ENCODE measurements at regions not wholly inside any gene's neighbourhood (a gene's known extent, or its start where the extent isn't known, plus 50 kb on each side); places are given as distances from the start of the nearest gene placed in this dataset.

DNA sequence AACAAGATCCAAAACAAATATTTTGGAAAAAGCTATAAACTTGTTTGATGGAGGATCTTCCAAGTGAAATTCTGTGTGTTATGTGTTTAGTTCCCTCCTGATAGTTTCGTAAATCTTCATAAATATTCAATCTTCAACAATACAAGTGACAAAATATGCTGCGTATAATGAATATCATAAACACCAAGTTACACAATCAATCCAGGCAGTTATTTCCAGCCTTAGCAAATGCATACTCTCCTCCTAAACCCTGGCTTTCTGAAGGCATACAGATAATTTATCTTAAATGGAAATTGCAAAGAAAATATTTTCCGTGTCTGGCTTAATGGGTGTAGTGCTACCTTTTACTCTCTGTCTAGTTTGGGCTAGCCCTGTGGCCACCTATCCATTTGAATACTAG lies 864.9 kb upstream of the ZWINT start:
- in situ Hi-C loops (cut with MboI; ENCODE audit: low sequenced_read_pairs): no loop called here

DNA sequence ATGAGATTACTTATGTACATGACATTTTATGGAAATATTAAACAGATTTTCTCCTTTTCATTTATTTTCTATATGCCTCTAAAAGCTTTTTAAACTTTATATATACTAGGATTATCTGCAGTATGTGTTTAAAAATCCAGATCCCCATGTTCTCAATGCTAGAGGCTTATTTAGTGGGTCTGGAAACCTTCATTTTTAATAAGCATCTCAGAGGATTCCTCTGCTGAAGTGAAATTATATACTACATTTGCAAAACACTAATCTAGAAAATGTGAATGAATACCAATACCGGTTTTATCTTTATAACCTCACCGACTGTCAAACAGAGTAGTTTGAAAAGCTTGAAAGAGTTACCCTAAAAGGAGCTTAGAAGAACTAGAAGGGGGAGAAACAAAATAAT lies 863.8 kb upstream of the ZWINT start:
- in situ Hi-C loops (cut with MboI; ENCODE audit: low sequenced_read_pairs): no loop called here

DNA sequence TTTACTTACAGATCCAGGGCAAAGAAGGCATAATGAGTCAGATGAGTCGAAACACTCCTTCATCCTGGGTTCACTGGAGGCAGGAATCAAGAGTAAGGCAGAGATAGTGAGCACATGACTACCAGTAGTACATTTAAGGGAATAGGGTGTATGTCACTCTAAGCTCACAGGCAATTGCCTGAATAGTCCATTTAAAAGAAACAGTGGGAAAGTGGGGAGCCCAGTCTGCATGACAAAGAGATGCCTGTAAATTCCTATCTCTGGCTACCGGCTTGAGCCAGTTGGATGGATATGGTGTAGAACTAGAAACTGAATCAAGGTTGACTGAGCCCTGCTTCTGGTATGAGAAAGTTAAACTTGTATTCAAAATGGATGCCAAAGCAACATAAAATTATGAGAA lies 861.5 kb upstream of the ZWINT start:
- in situ Hi-C loops (cut with MboI; ENCODE audit: low sequenced_read_pairs): no loop called here

DNA sequence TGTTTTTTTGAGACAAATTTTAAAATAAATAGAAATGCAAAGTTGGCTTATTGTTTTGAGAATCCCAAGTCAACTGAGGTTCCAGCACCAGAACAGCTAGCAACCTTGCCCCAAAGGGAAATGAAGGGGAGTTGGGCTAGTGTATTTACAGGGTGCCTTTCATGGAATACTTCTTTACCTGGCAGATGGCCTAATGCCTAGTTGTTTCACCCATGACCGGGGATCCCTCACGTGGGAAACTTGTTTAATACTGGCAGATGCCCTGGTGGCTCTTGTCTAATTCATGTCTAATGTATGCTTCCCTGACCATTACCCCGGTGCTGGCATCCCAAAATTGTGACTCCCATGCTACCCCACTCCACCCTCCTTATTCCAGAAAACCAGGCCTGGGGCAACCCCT lies 861.1 kb upstream of the ZWINT start:
- in situ Hi-C loops (cut with MboI; ENCODE audit: low sequenced_read_pairs): no loop called here

DNA sequence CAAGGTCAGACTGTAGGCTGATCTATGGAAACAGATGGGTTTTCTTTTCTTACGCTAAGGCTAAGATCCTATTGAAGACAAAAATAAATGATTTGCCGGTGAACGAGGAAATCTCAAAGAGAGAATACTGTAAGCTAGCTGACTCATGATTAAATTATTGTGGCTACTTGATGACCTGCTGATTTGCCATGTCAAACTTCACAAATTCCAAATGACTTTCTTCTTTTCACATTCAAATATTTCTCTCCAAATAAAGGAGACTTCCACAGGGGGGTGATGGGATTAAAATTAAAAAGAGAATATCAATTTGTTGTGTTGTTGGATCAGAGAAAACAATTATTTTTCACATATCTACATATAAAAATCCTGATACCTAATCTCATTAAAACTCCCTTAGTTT lies 860.6 kb upstream of the ZWINT start:
- in situ Hi-C loops (cut with MboI; ENCODE audit: low sequenced_read_pairs): no loop called here

DNA sequence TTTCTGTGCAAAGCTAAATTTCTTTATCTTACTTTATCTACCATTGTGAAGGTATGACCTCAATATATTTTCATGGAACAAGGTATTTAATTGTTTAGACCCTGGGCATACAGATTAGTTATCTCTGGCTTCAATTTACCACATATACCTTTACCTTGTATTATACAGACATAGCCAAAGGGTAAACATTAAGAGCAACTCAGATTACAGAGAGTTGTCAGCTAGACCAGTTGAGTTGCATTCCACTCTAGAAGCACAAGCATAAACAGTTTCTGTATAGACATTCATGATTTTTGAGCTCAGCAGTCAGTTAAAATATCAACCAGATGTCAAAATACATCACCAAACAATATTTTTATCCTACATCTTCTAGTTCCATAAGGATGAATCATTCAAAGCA lies 857.3 kb upstream of the ZWINT start:
- in situ Hi-C loops (cut with MboI; ENCODE audit: low sequenced_read_pairs): no loop called here

DNA sequence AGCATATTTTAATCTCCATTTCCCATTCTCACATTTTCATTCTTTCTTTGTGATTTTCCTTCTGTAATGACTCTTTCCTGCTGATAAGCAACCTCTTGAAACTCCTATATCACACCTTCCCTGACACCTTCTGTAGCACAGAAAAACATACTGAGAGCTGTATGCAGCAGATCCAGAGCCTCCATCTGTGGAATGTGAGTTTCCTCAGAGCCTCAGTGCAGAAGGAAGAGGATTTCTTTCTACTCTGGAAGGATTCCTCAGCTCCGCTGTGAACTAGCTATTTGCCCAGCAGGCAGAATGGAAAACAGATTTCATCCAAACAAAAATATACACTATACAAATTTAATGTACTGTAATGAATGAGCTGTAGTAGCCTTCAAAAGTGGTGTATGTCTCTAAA lies 841.3 kb upstream of the ZWINT start:
- in situ Hi-C loops (cut with MboI; ENCODE audit: low sequenced_read_pairs): no loop called here

DNA sequence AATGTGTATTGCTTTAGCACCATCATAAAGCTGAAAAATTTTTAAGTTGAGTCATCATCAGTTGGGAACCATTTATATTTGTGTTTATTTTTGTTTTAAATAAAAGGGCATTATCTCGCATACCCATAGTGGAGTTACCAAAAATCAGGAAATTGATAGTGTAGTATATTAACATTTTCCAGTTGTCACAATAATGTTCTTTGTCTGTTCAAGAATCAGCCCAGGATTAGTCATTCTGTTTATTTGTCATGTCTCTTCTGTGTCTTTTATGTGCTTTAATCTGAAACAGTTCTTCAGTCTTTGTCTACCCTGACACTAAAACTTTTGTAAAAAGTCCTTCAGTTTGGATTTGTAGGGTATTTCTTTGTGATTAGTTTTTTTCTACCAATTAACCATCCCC lies 827.8 kb upstream of the ZWINT start:
- in situ Hi-C loops (cut with MboI; ENCODE audit: low sequenced_read_pairs): no loop called here

DNA sequence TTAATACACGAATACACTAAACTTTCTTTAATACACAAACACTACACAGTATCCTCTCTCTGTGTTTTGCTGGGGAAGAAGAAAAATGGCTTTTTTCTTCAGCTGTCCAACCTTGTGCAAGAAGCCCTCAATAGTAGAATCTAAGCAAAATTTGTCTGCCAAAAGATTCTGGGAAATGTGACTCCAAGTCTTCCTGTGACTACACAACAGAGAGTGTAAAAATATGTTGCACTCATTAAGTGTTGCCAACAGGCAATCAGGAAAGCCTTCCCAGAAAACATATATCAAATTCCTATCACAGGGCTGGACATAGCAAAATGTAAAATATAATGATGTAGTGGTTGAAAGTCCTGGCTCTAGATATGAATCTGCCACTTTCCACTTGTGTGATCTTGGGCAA lies 825.1 kb upstream of the ZWINT start:
- in situ Hi-C loops (cut with MboI; ENCODE audit: low sequenced_read_pairs): no loop called here

DNA sequence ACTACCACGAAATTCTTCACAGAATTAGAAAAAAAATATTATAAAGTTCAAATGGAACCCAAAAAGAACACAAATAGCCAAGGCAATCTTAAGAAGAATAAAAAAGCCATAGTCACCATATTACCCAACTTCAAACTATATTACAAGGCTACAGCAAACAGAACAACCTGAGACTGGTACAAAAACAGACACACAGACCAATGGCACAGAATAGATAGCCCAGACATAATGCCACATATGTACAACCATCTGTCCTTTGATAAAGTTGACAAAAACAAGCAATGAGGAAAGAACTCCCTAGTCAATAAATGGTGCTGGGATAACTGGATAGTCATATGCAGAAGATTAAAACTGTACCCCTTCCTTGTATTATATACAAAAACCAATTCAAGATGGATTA lies 808.5 kb upstream of the ZWINT start:
- in situ Hi-C loops (cut with MboI; ENCODE audit: low sequenced_read_pairs): no loop called here

DNA sequence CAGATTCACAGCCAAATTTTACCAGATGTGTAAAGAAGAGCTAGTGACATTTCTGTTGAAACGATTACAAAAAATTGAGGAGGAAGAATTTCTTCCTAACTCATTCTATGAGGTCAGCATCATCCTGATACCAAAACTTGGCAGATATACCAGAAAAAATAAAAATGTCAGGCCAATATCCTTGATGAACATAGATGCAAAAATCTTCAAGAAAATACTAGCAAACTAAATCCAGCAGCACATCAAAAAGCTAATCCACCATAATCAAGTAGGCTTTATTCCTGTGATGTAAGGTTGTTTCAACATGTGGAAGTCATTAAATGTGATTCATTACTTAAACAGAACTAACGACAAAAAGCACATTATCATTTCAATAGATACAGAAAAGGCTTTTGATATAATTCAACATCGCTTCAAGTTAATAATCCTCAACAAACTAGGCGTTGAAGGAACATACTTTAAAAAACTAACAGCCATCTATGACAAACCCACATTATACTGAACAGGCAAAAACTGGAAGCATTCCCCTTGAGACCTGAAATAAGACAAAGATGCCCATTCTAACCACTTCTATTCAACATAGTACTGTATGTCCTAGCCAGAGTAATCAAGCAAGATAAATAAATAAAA lies 807.7 kb upstream of the ZWINT start:
- in situ Hi-C loops (cut with MboI; ENCODE audit: low sequenced_read_pairs): no loop called here

DNA sequence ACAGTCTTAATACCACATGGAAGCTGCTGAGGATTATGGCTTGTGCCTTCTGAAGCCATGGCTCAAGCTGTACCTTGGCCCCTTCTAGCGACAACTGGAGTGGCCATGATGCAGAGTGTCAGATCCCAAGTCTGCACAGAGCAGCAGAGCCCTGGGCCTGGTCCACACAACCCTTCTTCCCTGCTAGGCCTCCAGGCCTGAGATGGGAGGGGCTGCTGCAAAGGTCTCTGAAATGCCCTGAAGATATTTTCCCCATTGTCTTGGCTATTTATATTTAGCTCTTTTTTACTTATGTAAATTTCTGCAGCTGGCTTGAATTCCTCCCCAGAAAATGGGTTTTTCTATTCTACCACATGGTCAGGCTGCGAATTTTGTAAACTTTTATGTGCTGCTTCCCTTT lies 804.6 kb upstream of the ZWINT start:
- in situ Hi-C loops (cut with MboI; ENCODE audit: low sequenced_read_pairs): no loop called here

DNA sequence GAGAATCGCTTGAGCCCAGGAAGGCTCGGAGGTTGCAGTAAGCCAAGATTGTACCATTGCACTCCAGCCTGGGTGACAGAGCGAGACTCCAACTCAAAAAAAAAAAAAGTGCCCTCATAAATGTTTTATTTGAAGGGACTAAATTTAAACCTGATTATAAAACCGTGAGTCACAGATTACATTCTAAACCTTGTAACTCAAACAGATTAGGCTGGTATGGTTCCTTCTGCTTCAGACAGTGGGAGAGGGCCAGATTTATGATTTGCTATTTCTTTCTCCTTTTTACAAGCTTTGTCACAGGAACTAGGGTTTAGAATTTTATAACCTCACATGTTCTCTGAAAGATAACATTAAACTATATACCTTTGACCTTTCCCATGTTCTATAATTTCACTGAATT lies 801.2 kb upstream of the ZWINT start:
- in situ Hi-C loops (cut with MboI; ENCODE audit: low sequenced_read_pairs): no loop called here

DNA sequence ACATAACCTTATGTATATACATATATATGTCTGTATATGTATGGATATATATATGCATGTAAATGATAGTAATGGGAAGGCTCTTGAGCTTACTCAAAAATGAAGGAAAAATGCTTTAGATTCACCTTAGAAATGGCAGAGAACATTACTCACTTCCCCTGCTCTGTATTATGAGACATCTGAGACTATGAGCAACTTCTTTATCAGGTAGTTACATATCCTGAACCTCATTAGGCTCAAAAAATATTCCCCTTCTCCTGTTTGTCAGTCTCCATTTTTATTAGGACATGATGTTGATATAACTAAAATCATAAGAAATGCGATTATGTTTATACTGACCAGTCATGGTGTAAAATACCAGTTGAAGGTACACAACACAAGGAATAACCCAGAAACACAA lies 800.1 kb upstream of the ZWINT start:
- in situ Hi-C loops (cut with MboI; ENCODE audit: low sequenced_read_pairs): no loop called here

DNA sequence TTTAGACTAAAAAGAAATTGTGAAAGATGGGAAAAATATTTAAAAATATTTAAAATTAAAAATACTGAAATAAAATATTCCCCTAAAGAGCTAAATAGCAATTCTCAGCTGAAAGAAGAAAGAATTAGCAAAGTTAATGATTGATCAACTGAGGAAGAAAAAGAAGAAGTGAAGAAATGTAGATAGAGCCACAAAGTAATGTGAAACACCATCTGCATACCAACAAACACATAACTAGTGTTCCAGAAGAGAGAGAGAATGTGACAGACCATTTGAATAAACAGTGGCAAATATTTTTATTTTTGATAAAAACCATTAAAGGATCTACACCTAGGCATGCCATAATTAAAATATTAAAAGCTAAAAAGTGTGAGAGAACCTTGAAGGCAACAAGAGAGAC lies 784.5 kb upstream of the ZWINT start:
- in situ Hi-C loops (cut with MboI; ENCODE audit: low sequenced_read_pairs): no loop called here

DNA sequence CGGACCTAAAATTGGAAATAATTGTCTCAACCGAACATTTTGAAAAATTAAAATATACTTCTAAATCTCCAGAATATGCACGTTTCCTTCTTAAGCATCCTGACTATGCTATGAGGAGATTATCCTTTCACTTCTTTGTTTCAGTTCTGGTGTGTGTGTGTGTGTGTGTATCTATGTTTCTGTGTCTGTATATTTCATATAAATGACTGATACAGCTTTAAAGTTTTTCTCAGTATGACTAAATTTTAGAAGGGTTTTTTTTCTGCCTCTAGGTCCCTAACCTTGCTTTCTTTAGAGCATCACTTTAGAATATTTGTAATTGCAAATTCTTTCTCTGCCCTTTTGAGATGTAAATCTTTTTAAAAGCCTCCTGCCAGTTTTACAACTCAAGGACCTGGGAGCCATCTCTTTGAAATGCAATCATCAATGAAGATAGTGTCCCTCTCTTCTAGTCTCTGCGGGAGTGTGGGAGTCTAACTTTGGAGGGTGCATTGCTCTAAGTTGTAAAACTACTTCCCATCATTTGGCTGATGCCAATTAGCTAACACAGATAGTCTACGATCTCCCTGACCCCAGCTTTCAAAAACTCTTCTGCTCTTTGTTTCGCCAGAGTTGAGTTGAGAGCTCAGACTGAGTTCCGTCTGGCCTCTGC lies 782.0 kb upstream of the ZWINT start:
- in situ Hi-C loops (cut with MboI; ENCODE audit: low sequenced_read_pairs): no loop called here

DNA sequence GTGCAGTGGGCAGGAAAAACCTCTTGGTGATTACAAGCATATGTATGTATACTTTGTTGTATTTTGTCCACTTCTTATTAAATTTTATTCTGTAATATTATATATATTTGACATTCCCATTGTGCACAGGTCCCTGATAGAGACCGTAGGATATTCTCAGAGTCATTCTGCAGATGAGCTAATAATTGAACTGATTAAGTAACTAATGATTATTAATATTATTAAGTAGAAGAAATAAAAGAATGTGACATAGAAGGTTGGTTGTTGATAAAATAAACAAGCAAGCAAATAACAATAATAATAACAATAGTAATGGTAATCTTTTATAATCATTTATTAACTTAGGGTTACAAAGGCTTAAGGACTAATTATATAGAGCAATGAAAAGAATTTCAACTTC lies 780.6 kb upstream of the ZWINT start:
- in situ Hi-C loops (cut with MboI; ENCODE audit: low sequenced_read_pairs): no loop called here

DNA sequence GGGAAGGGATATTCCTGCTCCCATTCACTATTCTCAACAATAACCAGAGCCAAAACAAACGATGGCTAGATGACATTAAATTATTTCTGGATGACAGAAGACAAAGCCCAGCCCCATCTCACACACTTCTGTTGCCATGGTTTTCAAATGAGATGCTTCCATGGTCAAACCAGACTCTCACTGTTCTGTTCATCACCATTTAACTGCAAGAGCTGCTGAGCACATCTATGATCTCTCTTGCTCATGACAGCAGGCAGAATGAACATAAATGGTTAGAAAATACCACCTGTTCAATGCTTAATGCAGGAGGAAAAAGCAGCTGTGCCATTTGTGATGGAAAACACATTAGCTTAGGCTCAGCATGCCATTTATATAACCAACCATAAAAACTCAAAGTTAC lies 758.6 kb upstream of the ZWINT start:
- in situ Hi-C loops (cut with MboI; ENCODE audit: low sequenced_read_pairs): no loop called here

DNA sequence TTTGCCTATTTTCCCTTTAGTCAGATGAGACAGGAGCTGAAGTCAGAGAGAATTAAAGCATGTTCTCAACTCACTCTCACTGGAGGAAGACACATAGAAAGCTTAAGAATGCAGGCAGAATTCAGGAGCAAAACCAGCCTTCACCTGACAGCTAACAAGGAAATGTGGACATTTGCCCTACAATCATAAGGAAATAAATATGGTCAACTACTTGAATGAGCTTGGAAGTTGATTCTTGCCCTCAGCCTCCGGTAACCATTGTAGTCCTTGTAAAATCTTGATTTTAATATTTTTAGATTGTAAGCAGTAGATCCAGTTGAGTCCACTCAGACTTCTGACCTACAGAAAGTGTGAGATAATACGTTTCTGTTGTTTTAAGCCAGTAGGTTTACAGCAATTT lies 752.5 kb upstream of the ZWINT start:
- in situ Hi-C loops (cut with MboI; ENCODE audit: low sequenced_read_pairs): no loop called here

DNA sequence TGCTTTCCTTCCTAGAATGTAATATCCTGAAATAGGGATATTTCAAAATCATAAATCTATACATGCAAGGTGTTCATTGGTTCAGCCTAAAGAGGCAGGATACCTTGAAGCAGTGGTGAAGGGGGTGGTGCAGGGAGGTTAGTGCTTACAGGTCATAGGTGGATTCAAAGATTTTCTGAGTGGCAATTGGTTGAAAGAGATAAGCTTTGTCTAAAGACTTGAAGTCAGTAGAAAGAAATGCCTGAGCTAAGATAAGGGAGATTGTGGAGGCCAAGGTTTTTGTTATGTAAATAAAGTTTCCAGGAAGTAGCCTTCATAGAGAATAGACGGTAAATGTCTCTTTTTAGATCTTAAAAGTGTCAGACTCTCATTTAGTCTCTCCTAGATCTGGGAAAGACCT lies 741.2 kb upstream of the ZWINT start:
- in situ Hi-C loops (cut with MboI; ENCODE audit: low sequenced_read_pairs): no loop called here

DNA sequence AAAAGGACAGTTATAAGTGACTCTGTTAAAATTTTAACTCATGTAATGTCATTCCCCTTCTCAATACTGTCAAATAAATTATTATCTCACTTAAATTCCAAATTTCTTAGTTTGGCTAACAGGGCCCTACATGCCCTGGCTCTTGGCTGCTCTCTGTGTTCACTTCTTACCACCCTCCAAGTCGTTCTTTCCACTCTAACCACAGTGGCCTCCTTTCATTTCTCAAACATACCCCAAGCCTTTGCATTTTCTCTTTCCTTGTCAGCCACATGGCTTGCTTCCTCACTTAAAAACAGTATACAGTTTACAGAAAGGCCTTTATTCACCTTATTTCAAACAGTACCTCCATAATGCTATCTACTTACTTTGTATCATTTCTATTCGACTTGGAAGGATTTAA lies 737.1 kb upstream of the ZWINT start:
- in situ Hi-C loops (cut with MboI; ENCODE audit: low sequenced_read_pairs): no loop called here

DNA sequence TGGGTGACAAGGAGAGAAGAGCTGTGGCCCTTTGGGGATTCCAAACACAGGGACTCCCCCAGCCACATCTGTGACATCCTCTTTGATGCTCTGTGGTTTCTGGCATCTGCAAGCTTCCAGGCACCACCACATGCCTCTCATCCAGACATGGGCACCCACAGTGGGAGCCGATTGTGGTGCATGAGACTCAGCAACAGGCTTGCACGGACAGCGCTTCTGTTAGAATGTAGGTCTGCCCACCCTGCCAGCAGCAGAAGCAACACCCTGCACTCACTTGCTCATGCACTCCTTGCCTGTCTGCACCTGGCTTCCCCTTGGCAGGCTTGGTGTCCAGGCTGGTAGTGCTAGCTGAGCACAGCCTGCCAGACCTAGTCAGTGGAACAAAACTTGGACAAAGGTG lies 735.0 kb upstream of the ZWINT start:
- in situ Hi-C loops (cut with MboI; ENCODE audit: low sequenced_read_pairs): no loop called here

DNA sequence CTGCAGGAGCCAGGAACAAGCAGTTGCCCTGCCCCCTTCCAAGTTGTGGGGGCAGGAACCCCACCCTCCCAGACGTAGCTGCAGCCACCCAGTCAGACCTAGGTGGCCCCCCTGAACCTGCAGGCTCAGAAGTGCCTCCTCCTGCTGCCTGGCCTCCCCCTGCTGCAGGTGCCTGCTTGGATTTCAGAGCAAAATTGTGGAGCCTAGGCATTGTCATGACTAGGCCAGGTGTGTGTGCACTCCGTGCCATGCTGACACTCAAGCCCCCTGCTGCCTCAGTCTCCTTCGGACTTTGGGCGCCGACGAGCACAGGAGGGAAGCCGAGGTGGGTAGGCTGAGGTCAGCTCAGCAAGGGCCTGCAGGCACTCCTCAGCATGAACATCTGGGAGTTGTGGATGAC lies 733.9 kb upstream of the ZWINT start:
- in situ Hi-C loops (cut with MboI; ENCODE audit: low sequenced_read_pairs): no loop called here

All from HL-60/S4 (cell line).